ENCODE measurements at regions not wholly inside any gene's neighbourhood (a gene's known extent, or its start where the extent isn't known, plus 50 kb on each side); places are given as distances from the start of the nearest gene placed in this dataset.

- no peaks in the 10 kb centered on the region for H3K36me3 ChIP-seq (ENCODE audit: control insufficient read depth in 2 of 4, insufficient read depth in 4 of 4, low read length in 3 of 4)
- H3K27me3 ChIP-seq (replicated peaks in 1 of 4; ENCODE audit: control insufficient read depth in 3 of 4, extremely low read depth in 1 of 4, insufficient read depth in 3 of 4, low read length in 3 of 4), result no peaks in the 10 kb centered on the region
- H4K91ac ChIP-seq (replicated peaks; ENCODE audit: insufficient read length, low read length), result no peak overlapping the region
- H3K79me2 ChIP-seq (ENCODE audit: control insufficient read depth in 1 of 2, insufficient read depth in 2 of 2, low read length in 2 of 2), result no peaks in the 10 kb centered on the region
- H2BK5ac ChIP-seq (ENCODE audit: low read depth, low read length), result no peak overlapping the region
- no peak overlapping the region for H2AK5ac ChIP-seq (ENCODE audit: low read depth, low read length)
- H2BK120ac ChIP-seq (replicated peaks; ENCODE audit: low read depth, low read length), result no peak overlapping the region
- no peak overlapping the region for H2AFZ ChIP-seq (ENCODE audit: low read length)
- no peak overlapping the region for H3K4me3 ChIP-seq (ENCODE audit: extremely low read depth in 1 of 4, insufficient read depth in 2 of 4, low read depth in 3 of 4, low read length in 4 of 4)
- H3K23me2 ChIP-seq (ENCODE audit: low read depth, low read length), result no peaks in the 10 kb centered on the region
- H2BK12ac ChIP-seq (ENCODE audit: low read depth, low read length), result no peak overlapping the region
- H3K23ac ChIP-seq (ENCODE audit: insufficient read length), result no peak overlapping the region
- H3K18ac ChIP-seq (ENCODE audit: extremely low read depth, low read length), result no peak overlapping the region
- 82% methylated on average over 2 of the region's 2 CpGs; no CpG with 5 or more reads in 1 of the 2 experiments for WGBS, 2 experiments (ENCODE audit: extremely low coverage in 1 of 2, insufficient coverage in 1 of 2, insufficient read length in 1 of 2, insufficient replicate concordance in 2 of 2, low coverage in 1 of 2, low lambda C conversion rate in 2 of 2, missing lambda C conversion rate in 1 of 2)
- H3K9ac ChIP-seq (replicated peaks in 1 of 4; ENCODE audit: extremely low read depth in 1 of 4, low read depth in 3 of 4, low read length in 3 of 4), result no peak overlapping the region
- no peak overlapping the region for H4K5ac ChIP-seq (ENCODE audit: insufficient read length, low read depth, low read length)
- H4K8ac ChIP-seq (ENCODE audit: extremely low read depth, insufficient read depth, low read length), result no peak overlapping the region
- no peak overlapping the region for H2BK20ac ChIP-seq (ENCODE audit: low read length)
- H3K4ac ChIP-seq (replicated peaks; ENCODE audit: insufficient read length, low read depth, low read length), result no peak overlapping the region
- no peaks in the 10 kb centered on the region for H3K4me1 ChIP-seq (replicated peaks in 1 of 4; ENCODE audit: control insufficient read depth in 3 of 4, insufficient read depth in 4 of 4, low read length in 3 of 4)
- ChIA-PET CTCF (ENCODE audit: partially characterized antibody) (interaction anchor here (2.0 kb wide), 1 partner anchor 9 kb away, joined by 5 read pairs; no protein-coding TSS in a partner anchor), POLR2A (ENCODE audit: partially characterized antibody) (no interaction called here)
- no peak overlapping the region for H2BK15ac ChIP-seq (ENCODE audit: low read length)
- TF ChIP-seq BACH1 (IDR thresholded peaks at IDR 0.05; ENCODE audit: low read length), result no peak
- TF ChIP-seq KDM5A (IDR thresholded peaks at IDR 0.05; ENCODE audit: low read length), result no peak
- TF ChIP-seq POLR2A (IDR thresholded peaks at IDR 0.05; ENCODE audit: control extremely low read depth in 1 of 2, low read depth in 2 of 2, low read length in 2 of 2), result no peak
- no peak for TF ChIP-seq JUN (IDR thresholded peaks at IDR 0.05; ENCODE audit: low read depth, low read length)
- no peak for TF ChIP-seq SRF (IDR thresholded peaks at IDR 0.05; ENCODE audit: low read depth, low read length)
- no peaks in the 10 kb centered on the region for H3K79me1 ChIP-seq (ENCODE audit: low read depth, low read length)
- H3K27ac ChIP-seq (ENCODE audit: low read depth, low read length), result no peak overlapping the region
- H3K4me2 ChIP-seq (ENCODE audit: insufficient read depth in 1 of 2, low read depth in 2 of 2, low read length in 2 of 2), result no peak overlapping the region
- H3K9me3 ChIP-seq (ENCODE audit: insufficient read depth in 2 of 2, low read depth in 1 of 2, low read length in 1 of 2), result peaks cover 11 to 16% of the 10 kb centered on the region in 2 experiments; a peak in 3 of 4 replicates
- no peak overlapping the region for H3K56ac ChIP-seq (replicated peaks; ENCODE audit: insufficient read length, low read depth, low read length)
- FAIRE-seq (no peak), DNase-seq (ENCODE audit: low read depth in 1 of 2, low spot score in 2 of 2) (no peak)
- no peak overlapping the region for H3K14ac ChIP-seq (ENCODE audit: insufficient read length)
- no peaks in the 10 kb centered on the region for H4K20me1 ChIP-seq (replicated peaks in 1 of 2; ENCODE audit: control insufficient read depth in 1 of 2, insufficient read depth in 2 of 2, low read length in 2 of 2)
Measured at GRCh38 chr18:40120796-40121391, 1834.1 kb upstream of the PIK3C3 start.

Measured in H1 (cell line).